Mesenchymal stem cell (in vitro differentiated cells and primary cell): ENCODE measurements at regions not wholly inside any gene's neighbourhood (a gene's known extent, or its start where the extent isn't known, plus 50 kb on each side); places are given as distances from the start of the nearest gene placed in this dataset.
A peak's percentile ranks its signal among the peaks of the same experiment; 100 is the strongest.

Experiments
- DNase-seq: peaks from one replicate; pipeline ENCODE4 v3.0.0-alpha.2; 2013
- H2AFZ ChIP-seq: one replicate; pipeline ENCODE4 v1.6.1; 2013; ENCODE audit warnings: low read depth, mild to moderate bottlenecking, control low read depth, inconsistent platforms, low read length, moderate library complexity
- H2AK5ac ChIP-seq: 2 replicates; pipeline ENCODE4 v1.6.1; 2013; ENCODE audit warnings: low read length, moderate library complexity, mild to moderate bottlenecking, inconsistent platforms; ENCODE audit not compliant: severe bottlenecking
- H2BK120ac ChIP-seq: one replicate; pipeline ENCODE4 v1.6.1; 2013; ENCODE audit warnings: low read depth, mild to moderate bottlenecking, inconsistent platforms, low read length, moderate library complexity
- H2BK12ac ChIP-seq, 2 experiments: one replicate each; pipeline ENCODE4 v1.6.1; 2013; ENCODE audit warnings: inconsistent platforms in 2 of 2, low read length in 2 of 2, mild to moderate bottlenecking in 2 of 2, moderate library complexity in 2 of 2, control low read depth in 1 of 2
- H2BK15ac ChIP-seq: one replicate; pipeline ENCODE4 v1.6.1; 2013; ENCODE audit warnings: mild to moderate bottlenecking, low read depth, inconsistent platforms; ENCODE audit not compliant: poor library complexity, severe bottlenecking
- H2BK5ac ChIP-seq: 2 replicates; pipeline ENCODE4 v1.6.1; 2013; ENCODE audit warnings: low read depth, mild to moderate bottlenecking, low read length, control low read depth, inconsistent platforms; ENCODE audit not compliant: poor library complexity, severe bottlenecking
- H3K14ac ChIP-seq, 2 experiments: one replicate each; pipeline ENCODE4 v1.6.1; 2013; ENCODE audit warnings: inconsistent platforms in 2 of 2, low read length in 2 of 2, control low read depth in 1 of 2, mild to moderate bottlenecking in 1 of 2, moderate library complexity in 1 of 2
- H3K18ac ChIP-seq, 2 experiments: one replicate each; pipeline ENCODE4 v1.6.1; 2013; ENCODE audit warnings: inconsistent platforms in 2 of 2, low read length in 2 of 2, control low read depth in 1 of 2, low read depth in 1 of 2, mild to moderate bottlenecking in 1 of 2
- H3K23ac ChIP-seq, 2 experiments: one replicate each; pipeline ENCODE4 v1.6.1; 2013; ENCODE audit warnings: inconsistent platforms in 2 of 2, low read length in 2 of 2, mild to moderate bottlenecking in 2 of 2, moderate library complexity in 2 of 2, control low read depth in 1 of 2
- H3K27ac ChIP-seq: 2 replicates; pipeline ENCODE4 v1.5.1; 2013; ENCODE audit warnings: mild to moderate bottlenecking, moderate library complexity, low read length, control low read depth, inconsistent platforms; ENCODE audit not compliant: poor library complexity, severe bottlenecking
- H3K27me3 ChIP-seq, 2 experiments: 2 replicates each; pipeline versions ENCODE4 v1.6.1 to v1.7.0; 2013; ENCODE audit warnings: low read length in 2 of 2, mild to moderate bottlenecking in 2 of 2, moderate library complexity in 2 of 2, control low read depth in 1 of 2, inconsistent platforms in 1 of 2; ENCODE audit not compliant: control insufficient read depth in 1 of 2, insufficient read depth in 1 of 2
- H3K36me3 ChIP-seq, 2 experiments: 2 replicates each; pipeline versions ENCODE4 v1.6.1 to v1.7.0; 2013; ENCODE audit warnings: low read length in 2 of 2, control low read depth in 1 of 2, inconsistent platforms in 1 of 2, low read depth in 1 of 2, mild to moderate bottlenecking in 1 of 2; ENCODE audit not compliant: insufficient read depth in 2 of 2, control insufficient read depth in 1 of 2
- H3K4ac ChIP-seq, 2 experiments: one replicate each; pipeline ENCODE4 v1.6.1; 2013; ENCODE audit warnings: inconsistent platforms in 2 of 2, low read length in 2 of 2, mild to moderate bottlenecking in 2 of 2, moderate library complexity in 2 of 2, control low read depth in 1 of 2, low read depth in 1 of 2
- H3K4me1 ChIP-seq: 2 replicates; pipeline ENCODE4 v1.6.1; 2013; ENCODE audit warnings: low read depth, low read length, control low read depth; ENCODE audit not compliant: control insufficient read depth, insufficient read depth
- H3K4me2 ChIP-seq: 2 replicates; pipeline ENCODE4 v1.6.1; 2013; ENCODE audit warnings: low read length, mild to moderate bottlenecking, inconsistent platforms; ENCODE audit not compliant: poor library complexity, severe bottlenecking
- H3K4me3 ChIP-seq, 2 experiments: 2 replicates each; pipeline versions ENCODE4 v1.5.1 to v1.7.0; 2013; ENCODE audit warnings: low read length in 2 of 2, mild to moderate bottlenecking in 2 of 2, control low read depth in 1 of 2, low read depth in 1 of 2; ENCODE audit not compliant: insufficient read depth in 1 of 2
- H3K79me1 ChIP-seq: replicated peaks from 2 replicates; pipeline ENCODE4 v1.6.1; 2013; ENCODE audit warnings: mild to moderate bottlenecking, control low read depth, low read length, inconsistent platforms; ENCODE audit not compliant: poor library complexity, severe bottlenecking
- H3K9ac ChIP-seq: 2 replicates; pipeline ENCODE4 v1.7.0; 2013; ENCODE audit warnings: mild to moderate bottlenecking, low read length, moderate library complexity
- H3K9me3 ChIP-seq: 2 replicates; pipeline ENCODE4 v1.7.0; 2013; ENCODE audit warnings: mild to moderate bottlenecking, low read length; ENCODE audit not compliant: control insufficient read depth
- H4K8ac ChIP-seq: one replicate; pipeline ENCODE4 v1.6.1; 2013; ENCODE audit warnings: inconsistent platforms, mild to moderate bottlenecking, low read length, moderate library complexity
- H4K91ac ChIP-seq: one replicate; pipeline ENCODE4 v1.6.1; 2013; ENCODE audit warnings: mild to moderate bottlenecking, low read length, inconsistent platforms
- whole genome bisulfite sequencing: methylation state at CpG from one replicate; pipeline ENCODE4 v1.1.7; 2013; ENCODE audit warnings: mixed read lengths; 5-methylcytosine and 5-hydroxymethylcytosine counted together

- no peak overlapping the region for H3K18ac ChIP-seq
- no peak overlapping the region for H2BK12ac ChIP-seq
- no peak overlapping the region for H3K4me3 ChIP-seq
- DNase-seq, result no peak
- H2BK5ac ChIP-seq, result no peak overlapping the region
- no peak overlapping the region for H2AFZ ChIP-seq
- no peaks in the 10 kb centered on the region for H3K27me3 ChIP-seq
- H2BK15ac ChIP-seq, result no peak overlapping the region
- no peaks in the 10 kb centered on the region for H3K4me1 ChIP-seq
- H3K9ac ChIP-seq, result no peak overlapping the region
- no peak overlapping the region for H4K91ac ChIP-seq
- no CpG with 5 or more reads among the region's 2 CpGs for WGBS
- H3K23ac ChIP-seq, result no peak overlapping the region
- H2BK120ac ChIP-seq, result no peak overlapping the region
- no peak overlapping the region for H3K4me2 ChIP-seq
- H3K79me1 ChIP-seq, result no peaks in the 10 kb centered on the region
- H3K4ac ChIP-seq, result no peak overlapping the region
- H3K36me3 ChIP-seq, result no peaks in the 10 kb centered on the region
- H3K27ac ChIP-seq, result no peak overlapping the region
- H2AK5ac ChIP-seq, result no peak overlapping the region
- no peak overlapping the region for H4K8ac ChIP-seq
- peaks cover 8% of the 10 kb centered on the region for H3K9me3 ChIP-seq
- H3K14ac ChIP-seq, result no peak overlapping the region
Measured at GRCh38 chrX:3455796-3456195, 109.3 kb upstream of the MXRA5 start.

- DNase-seq, result no peak
- H3K36me3 ChIP-seq, result no peaks in the 10 kb centered on the region
- no peak overlapping the region for H2BK5ac ChIP-seq
- no peak overlapping the region for H2BK15ac ChIP-seq
- H3K4me1 ChIP-seq, result no peaks in the 10 kb centered on the region
- H3K9me3 ChIP-seq, result peaks cover 8% of the 10 kb centered on the region
- no peak overlapping the region for H3K23ac ChIP-seq
- no peak overlapping the region for H3K27ac ChIP-seq
- H3K14ac ChIP-seq, result no peak overlapping the region
- H2AFZ ChIP-seq, result no peak overlapping the region
- no peak overlapping the region for H2BK12ac ChIP-seq
- no peaks in the 10 kb centered on the region for H3K27me3 ChIP-seq
- no peak overlapping the region for H3K4ac ChIP-seq
- H3K18ac ChIP-seq, result no peak overlapping the region
- 62% methylated on average over 4 of the region's 8 CpGs for WGBS
- H2AK5ac ChIP-seq, result no peak overlapping the region
- H3K4me2 ChIP-seq, result no peak overlapping the region
- H4K91ac ChIP-seq, result no peak overlapping the region
- H3K4me3 ChIP-seq, result no peak overlapping the region
- H3K9ac ChIP-seq, result peak overlapping the region; percentile 55
- no peaks in the 10 kb centered on the region for H3K79me1 ChIP-seq
- no peak overlapping the region for H2BK120ac ChIP-seq
- no peak overlapping the region for H4K8ac ChIP-seq
Measured at GRCh38 chrX:3451571-3451970, 105.1 kb upstream of the MXRA5 start.

- Histone ChIP-seq H3K14ac (no peak overlapping the region), H3K9me3 (peaks cover 8% of the 10 kb centered on the region), H2AK5ac (no peak overlapping the region), H3K4ac (no peak overlapping the region), H3K18ac (no peak overlapping the region), H2BK120ac (no peak overlapping the region), H2BK5ac (no peak overlapping the region), H2BK15ac (no peak overlapping the region), H3K4me1 (no peaks in the 10 kb centered on the region), H3K4me2 (no peak overlapping the region), H3K23ac (no peak overlapping the region), H3K4me3 (no peak overlapping the region), H3K36me3 (no peaks in the 10 kb centered on the region), H3K9ac (peak overlapping the region; percentile 60), H4K91ac (no peak overlapping the region), H3K79me1 (no peaks in the 10 kb centered on the region), H4K8ac (no peak overlapping the region), H2AFZ (no peak overlapping the region), H3K27ac (no peak overlapping the region), H3K27me3 (no peaks in the 10 kb centered on the region), H2BK12ac (no peak overlapping the region)
- no CpG with 5 or more reads among the region's 3 CpGs for WGBS
- DNase-seq, result peak; percentile 26
Measured at GRCh38 chrX:3450881-3451570, 104.6 kb upstream of the MXRA5 start.

GRCh38 chrX:3449287-3449686, 102.8 kb upstream of the MXRA5 start:
- Histone ChIP-seq H2BK120ac (no peak overlapping the region), H3K4me1 (no peaks in the 10 kb centered on the region), H3K79me1 (no peaks in the 10 kb centered on the region), H3K4me3 (no peak overlapping the region), H3K23ac (no peak overlapping the region), H2AK5ac (no peak overlapping the region), H3K9me3 (peaks cover 6% of the 10 kb centered on the region), H3K4me2 (no peak overlapping the region), H3K9ac (no peak overlapping the region), H4K91ac (no peak overlapping the region), H2BK15ac (no peak overlapping the region), H3K18ac (no peak overlapping the region), H4K8ac (no peak overlapping the region), H3K27me3 (no peaks in the 10 kb centered on the region), H2AFZ (no peak overlapping the region), H2BK12ac (no peak overlapping the region), H3K14ac (no peak overlapping the region), H3K27ac (no peak overlapping the region), H3K36me3 (no peaks in the 10 kb centered on the region), H3K4ac (no peak overlapping the region), H2BK5ac (no peak overlapping the region)
- DNase-seq, result no peak
- 88% methylated on average over 2 of the region's 4 CpGs for WGBS
